ENCODE measurements at regions not wholly inside any gene's neighbourhood (a gene's known extent, or its start where the extent isn't known, plus 50 kb on each side); places are given as distances from the start of the nearest gene placed in this dataset.

GRCh38 chr11:31869986-31870385, 58.9 kb upstream of the PAX6 start:
- in situ Hi-C loops (cut with MboI; ENCODE audit: low pct_unique_long_range_greater_than_20kb, low sequenced_read_pairs, unreplicated experiment) = no loop called here
- no peak for DNase-seq (ENCODE audit: low spot score)
- TF ChIP-seq, protein P1, sequence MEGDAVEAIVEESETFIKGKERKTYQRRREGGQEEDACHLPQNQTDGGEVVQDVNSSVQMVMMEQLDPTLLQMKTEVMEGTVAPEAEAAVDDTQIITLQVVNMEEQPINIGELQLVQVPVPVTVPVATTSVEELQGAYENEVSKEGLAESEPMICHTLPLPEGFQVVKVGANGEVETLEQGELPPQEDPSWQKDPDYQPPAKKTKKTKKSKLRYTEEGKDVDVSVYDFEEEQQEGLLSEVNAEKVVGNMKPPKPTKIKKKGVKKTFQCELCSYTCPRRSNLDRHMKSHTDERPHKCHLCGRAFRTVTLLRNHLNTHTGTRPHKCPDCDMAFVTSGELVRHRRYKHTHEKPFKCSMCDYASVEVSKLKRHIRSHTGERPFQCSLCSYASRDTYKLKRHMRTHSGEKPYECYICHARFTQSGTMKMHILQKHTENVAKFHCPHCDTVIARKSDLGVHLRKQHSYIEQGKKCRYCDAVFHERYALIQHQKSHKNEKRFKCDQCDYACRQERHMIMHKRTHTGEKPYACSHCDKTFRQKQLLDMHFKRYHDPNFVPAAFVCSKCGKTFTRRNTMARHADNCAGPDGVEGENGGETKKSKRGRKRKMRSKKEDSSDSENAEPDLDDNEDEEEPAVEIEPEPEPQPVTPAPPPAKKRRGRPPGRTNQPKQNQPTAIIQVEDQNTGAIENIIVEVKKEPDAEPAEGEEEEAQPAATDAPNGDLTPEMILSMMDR (IDR thresholded peaks at IDR 0.05; ENCODE audit: extremely low read depth, insufficient read depth, missing control alignments) = no peak

DNA sequence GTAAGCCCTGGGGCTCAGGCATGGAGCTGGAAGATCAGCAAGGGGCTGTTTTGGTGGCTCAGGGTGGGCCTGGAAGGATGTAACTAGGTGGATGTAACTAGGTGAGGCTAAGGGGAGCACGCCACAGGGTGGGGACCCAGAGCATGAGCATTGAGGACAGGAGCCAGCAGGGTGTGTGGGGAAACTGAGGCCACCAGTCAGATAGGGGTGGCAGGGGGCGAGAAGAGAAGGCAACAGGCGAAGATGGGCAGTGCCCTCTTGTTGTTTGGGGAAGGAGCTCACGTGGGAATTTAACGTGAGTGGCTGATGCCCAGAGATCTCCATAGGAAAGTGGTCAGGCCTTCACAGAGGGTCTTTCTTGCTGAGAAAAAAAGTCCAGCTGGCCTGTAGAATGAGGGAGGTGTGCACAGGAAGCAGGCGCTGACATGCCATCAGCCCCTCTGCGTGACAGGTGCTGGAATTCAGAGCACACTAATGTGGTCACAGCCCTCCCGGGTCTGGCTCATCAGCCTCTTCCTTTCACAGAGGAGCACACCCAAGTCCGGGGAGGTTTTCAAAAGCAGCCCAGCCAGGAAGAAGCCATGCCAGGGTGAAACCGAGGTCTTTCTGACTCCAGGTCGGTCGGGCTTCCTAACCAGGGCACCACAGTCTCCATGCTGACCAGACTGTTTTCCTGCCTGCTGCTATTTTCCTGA, 54.6 kb upstream of the PAX6 start:
- DNase-seq (ENCODE audit: low spot score) = no peak
- in situ Hi-C loops (cut with MboI; ENCODE audit: low pct_unique_long_range_greater_than_20kb, low sequenced_read_pairs, unreplicated experiment) = no loop called here
- TF ChIP-seq, protein P1 (IDR thresholded peaks at IDR 0.05; ENCODE audit: extremely low read depth, insufficient read depth, missing control alignments) = no peak

DNA sequence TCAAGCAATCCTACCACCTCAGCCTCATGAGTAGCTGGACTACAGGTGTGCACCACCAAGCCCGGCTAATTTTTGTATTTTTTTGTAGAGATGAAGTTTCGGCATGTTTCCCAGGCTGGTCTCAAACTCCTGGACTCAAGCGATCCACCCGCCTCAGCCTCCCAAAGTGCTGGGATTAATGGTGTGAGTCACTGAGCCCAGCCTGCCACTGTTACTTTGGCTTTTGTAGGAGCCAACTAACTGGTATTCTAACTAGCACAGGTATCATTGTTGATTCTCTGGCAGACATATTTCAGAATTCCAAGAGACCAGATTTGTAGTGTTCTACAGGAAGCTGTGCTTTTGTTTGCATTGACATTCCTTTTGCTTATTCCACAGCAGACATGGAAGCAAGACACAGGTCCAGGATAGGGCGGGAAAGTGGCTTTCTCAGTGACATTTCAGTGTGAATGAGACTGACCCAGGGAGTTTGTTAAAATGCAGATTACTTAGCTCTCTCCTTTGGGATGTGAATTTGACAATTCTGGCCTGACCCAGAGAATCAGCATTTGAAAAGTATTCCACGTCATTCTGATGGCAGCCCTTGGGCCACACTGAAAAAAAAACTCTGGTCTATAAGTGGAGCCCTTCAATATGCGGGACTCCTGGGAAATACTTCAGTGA, 52.2 kb upstream of the PAX6 start:
- DNase-seq (ENCODE audit: low spot score) = no peak
- TF ChIP-seq, protein P1 (IDR thresholded peaks at IDR 0.05; ENCODE audit: extremely low read depth, insufficient read depth, missing control alignments) = no peak
- in situ Hi-C loops (cut with MboI; ENCODE audit: low pct_unique_long_range_greater_than_20kb, low sequenced_read_pairs, unreplicated experiment) = no loop called here

DNA sequence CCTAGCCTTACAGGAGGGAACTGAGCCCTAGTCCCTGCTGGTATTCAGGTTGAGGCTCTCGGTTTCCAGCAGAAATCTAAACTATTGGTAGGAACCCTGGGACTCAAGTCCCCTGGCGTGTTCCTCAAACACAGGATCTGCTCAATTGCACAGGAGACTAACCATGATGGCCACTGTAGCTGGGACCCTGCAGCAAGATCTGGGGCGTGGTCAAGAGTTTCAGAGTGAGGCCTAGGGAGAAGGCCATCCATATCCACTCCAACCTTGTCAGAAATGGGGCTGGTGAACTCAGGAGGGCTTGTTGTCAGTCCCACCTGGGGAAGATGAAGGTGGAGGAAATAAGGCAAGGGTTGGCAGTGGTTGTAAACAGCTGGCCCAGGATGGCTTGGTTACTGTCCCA, 49.9 kb upstream of the PAX6 start:
- in situ Hi-C loops (cut with MboI; ENCODE audit: low pct_unique_long_range_greater_than_20kb, low sequenced_read_pairs, unreplicated experiment) = no loop called here
- TF ChIP-seq, protein P1 (IDR thresholded peaks at IDR 0.05; ENCODE audit: extremely low read depth, insufficient read depth, missing control alignments) = no peak
- DNase-seq (ENCODE audit: low spot score) = no peak
